ENCODE measurements at regions not wholly inside any gene's neighbourhood (a gene's known extent, or its start where the extent isn't known, plus 50 kb on each side); places are given as distances from the start of the nearest gene placed in this dataset.

DNA sequence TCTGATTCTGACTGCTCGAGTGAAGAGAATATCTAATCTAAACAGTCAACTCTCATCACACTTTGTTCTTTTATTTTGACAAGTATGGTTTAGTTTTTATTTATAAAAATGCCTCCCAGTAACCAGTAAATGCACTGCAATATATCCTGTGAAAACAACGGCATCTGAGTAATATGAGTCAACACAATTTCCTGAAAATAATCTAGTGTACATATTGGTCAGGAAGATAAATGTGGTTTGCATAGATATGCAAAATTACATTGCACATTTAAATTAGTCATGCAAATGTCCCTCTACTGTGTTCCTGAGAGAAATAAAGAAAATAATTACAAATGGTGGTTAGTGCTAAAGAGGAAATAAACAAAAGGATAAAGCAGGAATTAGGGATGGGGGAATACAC is 1190.7 kb upstream of the SEL1L start:
- H3K4me1 ChIP-seq (ENCODE audit: control insufficient read depth in 5 of 5, insufficient read depth in 5 of 5, low read length in 5 of 5) = peaks cover 0 to 9% (median 3%) of the 10 kb centered on the region in 5 donors
- no peak for ATAC-seq (ENCODE audit: insufficient read depth, low FRiP score)
- TF ChIP-seq, protein P1, sequence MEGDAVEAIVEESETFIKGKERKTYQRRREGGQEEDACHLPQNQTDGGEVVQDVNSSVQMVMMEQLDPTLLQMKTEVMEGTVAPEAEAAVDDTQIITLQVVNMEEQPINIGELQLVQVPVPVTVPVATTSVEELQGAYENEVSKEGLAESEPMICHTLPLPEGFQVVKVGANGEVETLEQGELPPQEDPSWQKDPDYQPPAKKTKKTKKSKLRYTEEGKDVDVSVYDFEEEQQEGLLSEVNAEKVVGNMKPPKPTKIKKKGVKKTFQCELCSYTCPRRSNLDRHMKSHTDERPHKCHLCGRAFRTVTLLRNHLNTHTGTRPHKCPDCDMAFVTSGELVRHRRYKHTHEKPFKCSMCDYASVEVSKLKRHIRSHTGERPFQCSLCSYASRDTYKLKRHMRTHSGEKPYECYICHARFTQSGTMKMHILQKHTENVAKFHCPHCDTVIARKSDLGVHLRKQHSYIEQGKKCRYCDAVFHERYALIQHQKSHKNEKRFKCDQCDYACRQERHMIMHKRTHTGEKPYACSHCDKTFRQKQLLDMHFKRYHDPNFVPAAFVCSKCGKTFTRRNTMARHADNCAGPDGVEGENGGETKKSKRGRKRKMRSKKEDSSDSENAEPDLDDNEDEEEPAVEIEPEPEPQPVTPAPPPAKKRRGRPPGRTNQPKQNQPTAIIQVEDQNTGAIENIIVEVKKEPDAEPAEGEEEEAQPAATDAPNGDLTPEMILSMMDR (IDR thresholded peaks at IDR 0.05; ENCODE audit: control extremely low read depth, extremely low read depth) = no peak

DNA sequence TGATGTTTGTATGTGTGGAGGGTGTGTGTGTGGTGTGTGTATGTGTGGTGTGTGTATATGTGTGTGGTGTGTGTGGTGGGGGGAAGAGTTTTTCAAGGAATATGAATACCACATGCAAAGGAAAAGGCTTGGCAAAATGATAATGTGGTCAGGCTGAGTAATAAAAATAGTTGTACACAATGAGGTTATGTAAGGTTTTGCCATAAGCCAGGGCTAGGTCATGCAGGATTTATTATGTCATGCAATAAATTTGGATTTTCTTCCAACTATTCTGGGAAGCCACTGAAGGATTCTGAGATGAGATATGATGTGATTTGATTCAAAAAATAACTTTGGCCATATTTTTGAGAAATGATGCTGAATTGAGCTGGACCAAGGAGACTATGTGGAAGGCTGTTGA is 1191.6 kb upstream of the SEL1L start:
- ATAC-seq (ENCODE audit: insufficient read depth, low FRiP score) = no peak
- TF ChIP-seq, protein P1 (IDR thresholded peaks at IDR 0.05; ENCODE audit: control extremely low read depth, extremely low read depth) = no peak

More for the DNA sequence above, 1190.7 kb upstream of the SEL1L start:
- peaks cover 0 to 4% (median 0%) of the 10 kb centered on the region in 4 donors for H3K9me3 ChIP-seq (ENCODE audit: control insufficient read depth in 4 of 4, insufficient read depth in 3 of 4, low read length in 3 of 4)
- no peak overlapping the region for H3K4me3 ChIP-seq
- H3K9ac ChIP-seq (ENCODE audit: insufficient read depth in 1 of 2, low read length in 2 of 2) = no peak overlapping the region
- 24 to 36% methylated on average over 2 of the region's 2 CpGs for WGBS, 2 donors
- H3K27ac ChIP-seq (ENCODE audit: low read depth in 1 of 2, low read length in 1 of 2) = no peak overlapping the region
- no peak for DNase-seq
- H3K36me3 ChIP-seq (ENCODE audit: control insufficient read depth in 4 of 4, insufficient read depth in 4 of 4, low read length in 4 of 4) = no peaks in the 10 kb centered on the region
- no peaks in the 10 kb centered on the region for H3K27me3 ChIP-seq (ENCODE audit: control insufficient read depth in 3 of 3, insufficient read depth in 3 of 3, low read length in 2 of 3)

DNA sequence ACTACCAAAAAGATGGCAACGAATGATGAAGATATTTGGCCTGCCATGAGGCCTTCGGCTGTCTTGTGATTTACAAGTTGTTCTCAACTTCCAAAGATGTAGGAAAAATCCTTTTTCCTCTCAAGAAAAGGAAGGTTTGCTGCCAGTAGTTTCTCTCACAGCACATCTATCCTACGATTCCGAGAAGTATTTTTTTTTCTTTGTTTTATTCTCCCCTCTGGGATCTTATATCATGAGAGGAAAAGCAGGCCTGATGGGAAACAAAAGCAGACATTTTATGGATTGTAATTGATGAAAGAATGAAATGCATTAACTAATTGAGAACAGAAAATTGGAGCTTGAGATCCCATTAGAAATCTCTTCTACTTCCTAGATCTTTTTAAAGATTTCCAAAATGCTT is 1197.9 kb upstream of the SEL1L start:
- ATAC-seq (ENCODE audit: insufficient read depth, low FRiP score) = no peak
- no peaks in the 10 kb centered on the region for H3K27me3 ChIP-seq (ENCODE audit: control insufficient read depth in 3 of 3, insufficient read depth in 3 of 3, low read length in 2 of 3)
- DNase-seq = no peak
- TF ChIP-seq, protein P1 (IDR thresholded peaks at IDR 0.05; ENCODE audit: control extremely low read depth, extremely low read depth) = no peak
- no peak overlapping the region for H3K9ac ChIP-seq (ENCODE audit: insufficient read depth in 1 of 2, low read length in 2 of 2)
- H3K27ac ChIP-seq (ENCODE audit: low read depth in 1 of 2, low read length in 1 of 2) = no peak overlapping the region
- H3K4me1 ChIP-seq (ENCODE audit: control insufficient read depth in 5 of 5, insufficient read depth in 5 of 5, low read length in 5 of 5) = no peaks in the 10 kb centered on the region
- H3K36me3 ChIP-seq (ENCODE audit: control insufficient read depth in 4 of 4, insufficient read depth in 4 of 4, low read length in 4 of 4) = no peaks in the 10 kb centered on the region
- WGBS, 2 donors = 86 to 90% methylated on average over 4 of the region's 4 CpGs
- H3K4me3 ChIP-seq = no peak overlapping the region
- no peaks in the 10 kb centered on the region for H3K9me3 ChIP-seq (ENCODE audit: control insufficient read depth in 4 of 4, insufficient read depth in 3 of 4, low read length in 3 of 4)

More for the DNA sequence above, 1191.6 kb upstream of the SEL1L start:
- no peak for DNase-seq
- Histone ChIP-seq H3K9me3 (ENCODE audit: control insufficient read depth in 4 of 4, insufficient read depth in 3 of 4, low read length in 3 of 4) (peaks cover 0 to 4% (median 0%) of the 10 kb centered on the region in 4 donors), H3K4me1 (ENCODE audit: control insufficient read depth in 5 of 5, insufficient read depth in 5 of 5, low read length in 5 of 5) (peaks cover 0 to 9% (median 3%) of the 10 kb centered on the region in 5 donors), H3K9ac (ENCODE audit: insufficient read depth in 1 of 2, low read length in 2 of 2) (no peak overlapping the region), H3K27ac (ENCODE audit: low read depth in 1 of 2, low read length in 1 of 2) (no peak overlapping the region), H3K36me3 (ENCODE audit: control insufficient read depth in 4 of 4, insufficient read depth in 4 of 4, low read length in 4 of 4) (no peaks in the 10 kb centered on the region), H3K27me3 (ENCODE audit: control insufficient read depth in 3 of 3, insufficient read depth in 3 of 3, low read length in 2 of 3) (no peaks in the 10 kb centered on the region), H3K4me3 (no peak overlapping the region)

DNA sequence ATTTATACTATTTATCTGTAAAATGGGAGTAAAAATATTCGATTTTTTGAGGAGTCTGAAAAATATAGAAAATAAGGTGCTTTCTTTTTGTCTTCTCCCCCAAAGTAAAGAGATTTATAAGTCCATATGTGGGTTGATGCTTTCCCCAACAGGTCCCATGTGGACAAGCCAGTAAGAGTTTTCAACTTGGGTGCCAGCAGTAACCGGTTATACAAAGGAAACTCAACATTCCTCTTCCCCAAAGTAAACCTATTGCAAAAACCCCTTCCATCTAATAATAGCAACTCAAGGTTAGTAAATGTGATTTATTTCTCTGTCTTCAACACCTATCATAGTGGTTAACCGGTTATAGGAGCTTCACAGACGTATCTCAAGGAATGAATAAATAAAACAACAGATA is 1206.9 kb upstream of the SEL1L start:
- H3K4me1 ChIP-seq (ENCODE audit: control insufficient read depth in 5 of 5, insufficient read depth in 5 of 5, low read length in 5 of 5) = peaks cover 0 to 2% (median 0%) of the 10 kb centered on the region in 5 donors
- H3K27ac ChIP-seq (ENCODE audit: low read depth in 1 of 2, low read length in 1 of 2) = no peak overlapping the region
- no peaks in the 10 kb centered on the region for H3K27me3 ChIP-seq (ENCODE audit: control insufficient read depth in 3 of 3, insufficient read depth in 3 of 3, low read length in 2 of 3)
- no peak for ATAC-seq (ENCODE audit: insufficient read depth, low FRiP score)
- H3K9ac ChIP-seq (ENCODE audit: insufficient read depth in 1 of 2, low read length in 2 of 2) = no peak overlapping the region
- no peak overlapping the region for H3K4me3 ChIP-seq
- TF ChIP-seq, protein P1 (IDR thresholded peaks at IDR 0.05; ENCODE audit: control extremely low read depth, extremely low read depth) = no peak
- no peaks in the 10 kb centered on the region for H3K36me3 ChIP-seq (ENCODE audit: control insufficient read depth in 4 of 4, insufficient read depth in 4 of 4, low read length in 4 of 4)
- DNase-seq = peak in 1 of 3 donors; percentile 40
- 34 to 59% methylated on average over 4 of the region's 4 CpGs for whole genome bisulfite sequencing, 2 donors
- no peaks in the 10 kb centered on the region for H3K9me3 ChIP-seq (ENCODE audit: control insufficient read depth in 4 of 4, insufficient read depth in 3 of 4, low read length in 3 of 4)
